ENCODE measurements at regions not wholly inside any gene's neighbourhood (a gene's known extent, or its start where the extent isn't known, plus 50 kb on each side); places are given as distances from the start of the nearest gene placed in this dataset.
"Not testable (repeated sequence)": the region's sequence is repeated elsewhere in the genome, so short reads cannot be mapped to it uniquely, and the experiment has no call there.

- TF ChIP-seq ZNF626 (tag by site-specific recombination; IDR thresholded peaks at IDR 0.05); ZBTB7A (tag by site-specific recombination; IDR thresholded peaks at IDR 0.05; ENCODE audit: low read depth); REPIN1 (tag by site-specific recombination; IDR thresholded peaks at IDR 0.05; ENCODE audit: low read depth); ZNF548 (tag by site-specific recombination; IDR thresholded peaks at IDR 0.05); ZNF561 (tag by site-specific recombination; IDR thresholded peaks at IDR 0.05; ENCODE audit: borderline replicate concordance); ZNF416 (tag by site-specific recombination; IDR thresholded peaks at IDR 0.05); ZNF24 (tag by site-specific recombination; IDR thresholded peaks at IDR 0.05): not testable (repeated sequence)
- TF ChIP-seq, protein P1, sequence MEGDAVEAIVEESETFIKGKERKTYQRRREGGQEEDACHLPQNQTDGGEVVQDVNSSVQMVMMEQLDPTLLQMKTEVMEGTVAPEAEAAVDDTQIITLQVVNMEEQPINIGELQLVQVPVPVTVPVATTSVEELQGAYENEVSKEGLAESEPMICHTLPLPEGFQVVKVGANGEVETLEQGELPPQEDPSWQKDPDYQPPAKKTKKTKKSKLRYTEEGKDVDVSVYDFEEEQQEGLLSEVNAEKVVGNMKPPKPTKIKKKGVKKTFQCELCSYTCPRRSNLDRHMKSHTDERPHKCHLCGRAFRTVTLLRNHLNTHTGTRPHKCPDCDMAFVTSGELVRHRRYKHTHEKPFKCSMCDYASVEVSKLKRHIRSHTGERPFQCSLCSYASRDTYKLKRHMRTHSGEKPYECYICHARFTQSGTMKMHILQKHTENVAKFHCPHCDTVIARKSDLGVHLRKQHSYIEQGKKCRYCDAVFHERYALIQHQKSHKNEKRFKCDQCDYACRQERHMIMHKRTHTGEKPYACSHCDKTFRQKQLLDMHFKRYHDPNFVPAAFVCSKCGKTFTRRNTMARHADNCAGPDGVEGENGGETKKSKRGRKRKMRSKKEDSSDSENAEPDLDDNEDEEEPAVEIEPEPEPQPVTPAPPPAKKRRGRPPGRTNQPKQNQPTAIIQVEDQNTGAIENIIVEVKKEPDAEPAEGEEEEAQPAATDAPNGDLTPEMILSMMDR (tag by site-specific recombination; IDR thresholded peaks at IDR 0.05) = not testable (repeated sequence)
- TF ChIP-seq, protein P2, sequence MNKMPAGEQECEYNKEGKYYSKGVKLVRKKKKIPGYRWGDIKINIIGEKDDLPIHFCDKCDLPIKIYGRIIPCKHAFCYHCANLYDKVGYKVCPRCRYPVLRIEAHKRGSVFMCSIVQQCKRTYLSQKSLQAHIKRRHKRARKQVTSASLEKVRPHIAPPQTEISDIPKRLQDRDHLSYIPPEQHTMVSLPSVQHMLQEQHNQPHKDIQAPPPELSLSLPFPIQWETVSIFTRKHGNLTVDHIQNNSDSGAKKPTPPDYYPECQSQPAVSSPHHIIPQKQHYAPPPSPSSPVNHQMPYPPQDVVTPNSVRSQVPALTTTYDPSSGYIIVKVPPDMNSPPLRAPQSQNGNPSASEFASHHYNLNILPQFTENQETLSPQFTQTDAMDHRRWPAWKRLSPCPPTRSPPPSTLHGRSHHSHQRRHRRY (tag by site-specific recombination; IDR thresholded peaks at IDR 0.05) = not testable (repeated sequence)
Observed at GRCh38 chr18:49720944-49721343, 92.4 kb downstream of the ACAA2 start.

Measured in HEK293 (cell line).